Upper lobe of left lung (tissue), 6 donors: ENCODE measurements at regions not wholly inside any gene's neighbourhood (a gene's known extent, or its start where the extent isn't known, plus 50 kb on each side); places are given as distances from the start of the nearest gene placed in this dataset.

ENCODE experiments used
- ATAC-seq, 2 donors: fragments of 200-7000 bp; cut with Tn5 transposase; one replicate each; pipeline ENCODE4 v1.9.1; 2022; ENCODE audit warnings: mild to moderate bottlenecking in 2 of 2, moderate library complexity in 2 of 2; ENCODE audit not compliant: low FRiP score in 2 of 2
- DNase-seq, 2 donors: peaks; one replicate each; pipeline ENCODE4 v3.0.0-alpha.2; 2019 to 2020
- H3K27ac ChIP-seq, 4 donors: fragments of 200-600 bp; sonication (generic); one replicate each; pipeline ENCODE4 v1.5.1; 2016 to 2019
- H3K27me3 ChIP-seq, 4 donors: fragments of 200-600 bp; sonication (generic); one replicate each; pipeline ENCODE4 v1.5.1; 2017 to 2019
- H3K36me3 ChIP-seq, 4 donors: fragments of 200-600 bp; sonication (generic); one replicate each; pipeline ENCODE4 v1.5.1; 2016 to 2019
- H3K4me1 ChIP-seq, 4 donors: fragments of 200-600 bp; sonication (generic); one replicate each; pipeline ENCODE4 v1.5.1; 2018 to 2019
- H3K4me3 ChIP-seq, 4 donors: fragments of 200-600 bp; sonication (generic); one replicate each; pipeline ENCODE4 v1.5.1; 2017 to 2019; ENCODE audit warnings: mild to moderate bottlenecking in 2 of 4, moderate library complexity in 1 of 4
- H3K9me3 ChIP-seq, 4 donors: fragments of 200-600 bp; sonication (generic); one replicate each; pipeline ENCODE4 v1.5.1; 2018 to 2019
- EP300 ChIP-seq, 4 donors: sonication (generic); formaldehyde crosslinking; IDR thresholded peaks; one replicate each; pipeline ENCODE4 v1.5.1; 2017; ENCODE audit warnings: antibody characterized with exemption in 4 of 4, control low read depth in 2 of 4
- POLR2A ChIP-seq, 4 donors: fragments of 450-650 bp; IDR thresholded peaks; one replicate each; pipeline ENCODE4 v1.5.1; 2016 to 2017; ENCODE audit warnings: antibody characterized with exemption in 4 of 4, mild to moderate bottlenecking in 2 of 4
- POLR2AphosphoS5 ChIP-seq, 2 donors: sonication (generic); formaldehyde crosslinking; IDR thresholded peaks; one replicate each; pipeline ENCODE4 v1.5.1; 2017; ENCODE audit warnings: antibody characterized with exemption in 2 of 2
- WGBS, 2 donors: methylation state at CpG; one replicate each; pipeline ENCODE4 v1.1.5; 2017 to 2018; 5-methylcytosine and 5-hydroxymethylcytosine counted together
- TF ChIP-seq, protein P1 (sequence below), 6 experiments: fragments of 450-650 bp in 4 of 6; fragments of 200-600 bp in 2 of 6; sonication (generic) in 2 of 6; IDR thresholded peaks; one replicate each; pipeline ENCODE4 v1.5.1; 2016 to 2019; ENCODE audit warnings: antibody characterized with exemption in 6 of 6
- donor health status: DM: no; HTN: no; CAD: no; lungs with moderate emphysema.
- donor health status: DM: no; HTN: yes; CAD: no; lungs with severe emphysema.

DNA sequence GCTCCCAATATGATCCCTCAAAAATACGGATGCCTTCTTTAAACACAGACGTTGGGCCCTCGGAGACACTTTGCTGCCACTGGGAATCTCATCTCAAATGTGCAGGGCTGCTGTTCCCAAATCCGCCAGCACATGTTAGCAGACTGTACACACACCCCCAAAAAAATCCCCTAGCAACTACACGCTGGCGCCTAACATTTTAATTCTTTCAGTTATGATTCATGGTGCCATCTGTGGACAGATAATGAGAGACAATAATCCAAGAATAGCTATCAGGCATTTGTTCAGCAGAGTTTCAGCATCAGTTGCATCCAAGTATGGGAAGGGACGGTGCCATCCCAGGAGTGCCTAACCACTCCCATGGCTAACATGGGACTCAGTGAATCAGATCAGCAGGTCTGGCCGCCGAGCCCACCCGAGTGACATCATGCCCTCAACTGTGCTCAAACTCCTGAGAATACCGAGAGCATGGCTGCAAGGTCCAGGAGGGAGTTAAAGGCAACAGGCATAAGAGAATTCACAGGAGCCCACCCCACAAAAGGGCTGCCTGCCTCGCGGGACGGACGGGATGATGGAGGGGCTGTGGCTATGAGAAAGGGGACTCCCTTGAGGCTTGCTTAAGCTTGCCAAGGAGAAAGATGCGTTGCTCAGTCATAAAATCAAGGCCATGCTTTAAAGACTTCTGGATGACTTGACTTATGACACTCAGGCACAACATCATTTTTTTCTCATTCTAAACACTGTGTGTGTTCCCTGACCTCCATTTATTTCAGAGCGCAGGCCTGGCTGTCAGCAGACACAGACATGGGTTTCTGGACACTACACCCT, 337.0 kb downstream of the SHANK2 start:
- Histone ChIP-seq H3K9me3 (no peaks in the 10 kb centered on the region), H3K4me3 (no peak overlapping the region), H3K27me3 (no peaks in the 10 kb centered on the region), H3K36me3 (no peaks in the 10 kb centered on the region), H3K27ac (no peak overlapping the region), H3K4me1 (no peaks in the 10 kb centered on the region)
- no peak for DNase-seq
- WGBS, 2 donors, result 80 to 81% methylated on average over 16 to 17 of the region's 17 CpGs
- TF ChIP-seq, protein P1, sequence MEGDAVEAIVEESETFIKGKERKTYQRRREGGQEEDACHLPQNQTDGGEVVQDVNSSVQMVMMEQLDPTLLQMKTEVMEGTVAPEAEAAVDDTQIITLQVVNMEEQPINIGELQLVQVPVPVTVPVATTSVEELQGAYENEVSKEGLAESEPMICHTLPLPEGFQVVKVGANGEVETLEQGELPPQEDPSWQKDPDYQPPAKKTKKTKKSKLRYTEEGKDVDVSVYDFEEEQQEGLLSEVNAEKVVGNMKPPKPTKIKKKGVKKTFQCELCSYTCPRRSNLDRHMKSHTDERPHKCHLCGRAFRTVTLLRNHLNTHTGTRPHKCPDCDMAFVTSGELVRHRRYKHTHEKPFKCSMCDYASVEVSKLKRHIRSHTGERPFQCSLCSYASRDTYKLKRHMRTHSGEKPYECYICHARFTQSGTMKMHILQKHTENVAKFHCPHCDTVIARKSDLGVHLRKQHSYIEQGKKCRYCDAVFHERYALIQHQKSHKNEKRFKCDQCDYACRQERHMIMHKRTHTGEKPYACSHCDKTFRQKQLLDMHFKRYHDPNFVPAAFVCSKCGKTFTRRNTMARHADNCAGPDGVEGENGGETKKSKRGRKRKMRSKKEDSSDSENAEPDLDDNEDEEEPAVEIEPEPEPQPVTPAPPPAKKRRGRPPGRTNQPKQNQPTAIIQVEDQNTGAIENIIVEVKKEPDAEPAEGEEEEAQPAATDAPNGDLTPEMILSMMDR (IDR thresholded peaks at IDR 0.05), result no peak
- TF ChIP-seq EP300 (IDR thresholded peaks at IDR 0.05) (no peak), POLR2A (IDR thresholded peaks at IDR 0.05) (no peak), POLR2AphosphoS5 (IDR thresholded peaks at IDR 0.05) (no peak)
- no peak for ATAC-seq

DNA sequence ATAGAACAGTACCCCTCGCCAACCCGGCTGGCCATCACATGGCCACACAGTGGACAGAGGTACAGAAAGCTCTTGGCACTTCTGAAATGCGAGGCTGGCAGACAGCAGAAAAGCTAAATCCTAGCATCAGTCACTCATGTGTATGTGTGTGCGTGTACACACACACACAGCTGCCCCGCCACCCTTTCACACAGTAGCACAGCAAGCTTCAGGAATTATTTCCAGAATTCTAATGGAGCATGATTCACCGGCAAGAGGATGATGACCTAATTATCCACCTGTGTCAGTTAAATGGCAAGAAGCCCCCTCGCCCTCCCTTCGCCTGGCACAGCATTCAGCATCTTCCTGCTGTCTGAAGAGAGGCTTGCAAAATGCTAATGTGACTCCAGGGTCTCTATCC, 336.0 kb downstream of the SHANK2 start:
- Histone ChIP-seq H3K27ac (no peak overlapping the region), H3K36me3 (no peaks in the 10 kb centered on the region), H3K27me3 (no peaks in the 10 kb centered on the region), H3K4me3 (no peak overlapping the region), H3K9me3 (peaks cover 1 to 7% (median 4%) of the 10 kb centered on the region in 4 donors), H3K4me1 (no peaks in the 10 kb centered on the region)
- 93 to 100% methylated on average over 7 to 8 of the region's 8 CpGs for WGBS, 2 donors
- TF ChIP-seq EP300 (IDR thresholded peaks at IDR 0.05) (no peak), POLR2AphosphoS5 (IDR thresholded peaks at IDR 0.05) (no peak), POLR2A (IDR thresholded peaks at IDR 0.05) (no peak)
- TF ChIP-seq, protein P1 (IDR thresholded peaks at IDR 0.05), result no peak
- DNase-seq (no peak), ATAC-seq (no peak)

DNA sequence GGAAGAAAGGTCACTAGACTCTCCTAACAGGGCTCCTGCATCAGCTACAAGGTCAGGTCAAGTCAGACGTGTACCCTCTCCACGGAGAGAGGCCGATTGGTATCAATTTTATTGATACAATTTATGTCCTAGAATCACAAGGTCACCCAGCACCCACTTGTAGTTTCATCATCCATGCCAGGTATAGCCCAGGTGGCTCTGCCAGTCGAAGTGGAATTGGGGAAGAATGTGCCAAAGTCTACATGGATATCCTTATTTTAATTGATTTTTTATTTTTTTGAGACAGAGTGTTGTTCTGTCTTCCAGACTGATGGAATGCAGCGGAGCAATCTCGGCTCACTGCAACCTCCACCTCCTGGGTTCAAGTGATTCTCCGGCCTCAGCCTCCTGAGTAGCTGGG, 334.1 kb downstream of the SHANK2 start:
- no peaks in the 10 kb centered on the region for H3K36me3 ChIP-seq
- no peaks in the 10 kb centered on the region for H3K27me3 ChIP-seq
- ATAC-seq (no peak), DNase-seq (no peak)
- no peak overlapping the region for H3K4me3 ChIP-seq
- peaks cover 10 to 18% (median 16%) of the 10 kb centered on the region in 4 donors for H3K9me3 ChIP-seq
- H3K4me1 ChIP-seq, result no peaks in the 10 kb centered on the region
- TF ChIP-seq, protein P1 (IDR thresholded peaks at IDR 0.05), result no peak
- TF ChIP-seq POLR2AphosphoS5 (IDR thresholded peaks at IDR 0.05), result no peak
- no peak overlapping the region for H3K27ac ChIP-seq
- whole genome bisulfite sequencing, 2 donors, result 74 to 75% methylated on average over 7 of the region's 7 CpGs

DNA sequence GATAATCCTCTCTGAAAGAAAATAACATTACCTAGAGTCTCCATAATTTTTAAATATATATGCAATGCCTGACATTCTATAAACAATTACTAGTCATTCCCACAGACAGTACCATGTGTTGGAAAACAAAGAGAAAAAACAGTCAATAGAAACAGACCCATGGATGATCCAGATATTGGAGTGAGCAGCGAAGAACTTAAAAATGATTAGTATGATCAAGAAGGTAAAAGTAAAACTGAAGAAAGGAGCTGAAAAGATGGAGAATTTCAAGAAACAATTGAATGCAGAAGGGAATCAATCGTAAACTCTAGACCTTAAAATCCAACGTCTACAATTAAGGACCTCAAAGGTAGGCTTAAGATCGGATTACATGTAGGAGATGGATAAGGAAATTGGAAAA, 330.6 kb downstream of the SHANK2 start:
- Histone ChIP-seq H3K27ac (no peak overlapping the region), H3K4me1 (no peaks in the 10 kb centered on the region), H3K27me3 (no peaks in the 10 kb centered on the region), H3K9me3 (peaks cover 10 to 19% (median 17%) of the 10 kb centered on the region in 4 donors), H3K36me3 (no peaks in the 10 kb centered on the region), H3K4me3 (no peak overlapping the region)
- no peak for ATAC-seq
- TF ChIP-seq, protein P1 (IDR thresholded peaks at IDR 0.05), result no peak
- TF ChIP-seq POLR2AphosphoS5 (IDR thresholded peaks at IDR 0.05) (no peak), POLR2A (IDR thresholded peaks at IDR 0.05) (no peak), EP300 (IDR thresholded peaks at IDR 0.05) (no peak)
- DNase-seq, result no peak
- WGBS, 2 donors, result 91 to 97% methylated on average over 4 of the region's 4 CpGs

DNA sequence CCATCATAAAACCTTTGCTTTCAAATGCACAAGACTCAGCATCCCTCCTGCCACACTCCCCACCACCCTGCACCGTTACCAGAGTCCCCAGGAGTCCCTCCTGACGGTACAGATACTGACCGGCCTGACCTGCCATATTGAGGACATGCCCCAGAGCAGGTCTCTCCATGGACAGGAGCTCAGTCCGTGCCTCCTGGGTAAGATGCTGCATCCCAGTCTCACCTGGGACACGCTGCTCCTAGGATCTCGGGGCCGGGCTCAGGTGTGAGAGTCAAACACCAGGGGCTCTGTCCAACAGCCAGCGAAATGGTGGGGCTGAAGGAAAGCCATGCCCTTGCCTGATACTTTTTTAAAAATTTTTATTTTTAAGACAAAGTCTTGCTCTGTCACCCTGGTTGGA, 328.3 kb downstream of the SHANK2 start:
- Histone ChIP-seq H3K4me1 (no peaks in the 10 kb centered on the region), H3K4me3 (no peak overlapping the region), H3K27me3 (no peaks in the 10 kb centered on the region), H3K9me3 (peaks cover 10 to 19% (median 17%) of the 10 kb centered on the region in 4 donors), H3K27ac (no peak overlapping the region), H3K36me3 (no peaks in the 10 kb centered on the region)
- 87% methylated on average over 7 to 8 of the region's 8 CpGs for WGBS, 2 donors
- DNase-seq (no peak), ATAC-seq (peak; percentile 21 to 32)
- TF ChIP-seq, protein P1 (IDR thresholded peaks at IDR 0.05), result no peak
- TF ChIP-seq POLR2A (IDR thresholded peaks at IDR 0.05) (no peak), EP300 (IDR thresholded peaks at IDR 0.05) (no peak), POLR2AphosphoS5 (IDR thresholded peaks at IDR 0.05) (no peak)
